Neural progenitor cell (in vitro differentiated cells): ENCODE measurements at regions not wholly inside any gene's neighbourhood (a gene's known extent, or its start where the extent isn't known, plus 50 kb on each side); places are given as distances from the start of the nearest gene placed in this dataset.

Experiments
- EZH2 ChIP-seq: fragments of 200-600 bp; sonication (generic); IDR thresholded peaks from 2 replicates; pipeline ENCODE4 v1.6.1; 2017; ENCODE audit warnings: antibody characterized with exemption, mild to moderate bottlenecking, moderate library complexity
- EZH2phosphoT487 ChIP-seq: fragments of 200-600 bp; sonication (generic); IDR thresholded peaks from 2 replicates; pipeline ENCODE4 v1.6.1; 2017; ENCODE audit warnings: antibody characterized with exemption
- TF ChIP-seq, protein P1 (sequence below): fragments of 200-600 bp; sonication (generic); IDR thresholded peaks from 2 replicates; pipeline ENCODE4 v1.5.1; 2017; ENCODE audit warnings: antibody characterized with exemption, mild to moderate bottlenecking

DNA sequence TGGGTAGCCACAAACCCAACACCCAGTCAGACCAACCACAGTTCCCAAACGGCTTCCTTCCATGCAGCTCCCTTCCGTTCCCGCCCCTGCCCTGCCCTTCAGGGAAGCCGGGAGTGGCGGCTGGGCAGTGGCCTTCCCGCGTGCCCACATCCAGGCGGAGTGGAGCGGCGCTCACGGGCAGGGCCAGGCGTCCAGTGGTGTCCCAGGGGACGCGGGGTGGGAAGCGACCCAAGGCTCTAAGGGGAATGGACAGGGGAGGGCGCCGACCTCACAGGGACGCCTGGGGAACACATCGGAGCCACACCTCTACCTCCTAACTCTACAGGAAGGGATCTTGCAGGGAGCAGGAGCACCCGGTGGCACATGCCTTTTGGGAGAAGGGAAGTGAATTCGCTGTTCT, 225.9 kb upstream of the MGAT5 start:
- TF ChIP-seq, protein P1, sequence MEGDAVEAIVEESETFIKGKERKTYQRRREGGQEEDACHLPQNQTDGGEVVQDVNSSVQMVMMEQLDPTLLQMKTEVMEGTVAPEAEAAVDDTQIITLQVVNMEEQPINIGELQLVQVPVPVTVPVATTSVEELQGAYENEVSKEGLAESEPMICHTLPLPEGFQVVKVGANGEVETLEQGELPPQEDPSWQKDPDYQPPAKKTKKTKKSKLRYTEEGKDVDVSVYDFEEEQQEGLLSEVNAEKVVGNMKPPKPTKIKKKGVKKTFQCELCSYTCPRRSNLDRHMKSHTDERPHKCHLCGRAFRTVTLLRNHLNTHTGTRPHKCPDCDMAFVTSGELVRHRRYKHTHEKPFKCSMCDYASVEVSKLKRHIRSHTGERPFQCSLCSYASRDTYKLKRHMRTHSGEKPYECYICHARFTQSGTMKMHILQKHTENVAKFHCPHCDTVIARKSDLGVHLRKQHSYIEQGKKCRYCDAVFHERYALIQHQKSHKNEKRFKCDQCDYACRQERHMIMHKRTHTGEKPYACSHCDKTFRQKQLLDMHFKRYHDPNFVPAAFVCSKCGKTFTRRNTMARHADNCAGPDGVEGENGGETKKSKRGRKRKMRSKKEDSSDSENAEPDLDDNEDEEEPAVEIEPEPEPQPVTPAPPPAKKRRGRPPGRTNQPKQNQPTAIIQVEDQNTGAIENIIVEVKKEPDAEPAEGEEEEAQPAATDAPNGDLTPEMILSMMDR: no peak
- TF ChIP-seq EZH2 (no peak), EZH2phosphoT487 (no peak)
